Duodenal mucosa (tissue), 2 donors: ENCODE measurements at regions not wholly inside any gene's neighbourhood (a gene's known extent, or its start where the extent isn't known, plus 50 kb on each side); places are given as distances from the start of the nearest gene placed in this dataset.
A peak's percentile ranks its signal among the peaks of the same experiment; 100 is the strongest.

ENCODE experiments used
- H3K27ac ChIP-seq: one replicate; pipeline ENCODE4 v1.7.0; 2013; ENCODE audit warnings: low read depth, low read length
- H3K27me3 ChIP-seq, 2 donors: one replicate each; pipeline ENCODE4 v1.7.0; 2013; ENCODE audit warnings: low read length in 2 of 2, control low read depth in 1 of 2; ENCODE audit not compliant: insufficient read depth in 2 of 2, control insufficient read depth in 1 of 2
- H3K36me3 ChIP-seq, 2 donors: one replicate each; pipeline ENCODE4 v1.7.0; 2013; ENCODE audit warnings: low read length in 2 of 2, control low read depth in 1 of 2; ENCODE audit not compliant: insufficient read depth in 2 of 2, control insufficient read depth in 1 of 2
- H3K4me1 ChIP-seq, 2 donors: one replicate each; pipeline ENCODE4 v1.7.0; 2013; ENCODE audit warnings: low read length in 2 of 2, control low read depth in 1 of 2; ENCODE audit not compliant: insufficient read depth in 2 of 2, control insufficient read depth in 1 of 2
- H3K4me3 ChIP-seq, 2 donors: one replicate each; pipeline ENCODE4 v1.7.0; 2013; ENCODE audit warnings: low read length in 2 of 2, low read depth in 1 of 2
- H3K9ac ChIP-seq, 2 donors: one replicate each; pipeline ENCODE4 v1.7.0; 2013; ENCODE audit warnings: low read length in 2 of 2, low read depth in 1 of 2
- H3K9me3 ChIP-seq, 2 donors: one replicate each; pipeline ENCODE4 v1.7.0; 2013; ENCODE audit warnings: low read length in 2 of 2, control low read depth in 1 of 2; ENCODE audit not compliant: control insufficient read depth in 1 of 2

- Histone ChIP-seq H3K27ac (peak overlapping the region; percentile 32), H3K4me3 (peak overlapping the region in 1 of 2 donors; percentile 32), H3K27me3 (no peaks in the 10 kb centered on the region), H3K36me3 (no peaks in the 10 kb centered on the region), H3K9me3 (peaks cover 7 to 10% of the 10 kb centered on the region in 2 donors), H3K4me1 (no peaks in the 10 kb centered on the region), H3K9ac (no peak overlapping the region)
Observed at GRCh38 chr9:129352146-129352865, 174.2 kb upstream of the IER5L start.

DNA sequence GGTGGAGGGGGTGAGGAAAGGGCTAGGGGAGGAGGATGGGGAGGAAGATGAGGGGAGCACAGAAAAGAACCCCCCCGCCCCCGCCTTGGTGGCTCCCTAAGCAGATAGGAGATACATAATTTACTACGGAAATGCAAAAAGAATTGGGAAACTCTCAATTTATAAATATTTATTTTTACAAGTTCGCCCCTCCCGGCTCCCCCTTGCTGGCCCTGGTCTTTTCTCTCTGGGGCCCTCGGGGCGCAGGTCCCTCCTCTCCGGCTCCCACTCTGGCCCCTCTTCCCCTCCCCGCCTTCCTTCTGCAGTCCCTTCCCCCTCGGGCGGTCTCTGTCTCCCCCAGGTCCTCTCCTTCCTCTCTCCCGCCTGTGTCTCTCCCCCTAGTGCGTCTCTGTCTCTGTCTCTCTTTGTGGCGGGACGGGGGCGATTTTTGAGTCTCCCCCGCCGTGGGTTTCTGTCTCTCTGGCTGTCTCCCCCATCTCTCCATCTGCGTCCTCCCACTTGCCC, 173.6 kb upstream of the IER5L start:
- H3K4me3 ChIP-seq, result peak overlapping the region in 1 of 2 donors; percentile 32
- H3K9me3 ChIP-seq, result peaks cover 7 to 10% of the 10 kb centered on the region in 2 donors
- H3K4me1 ChIP-seq, result no peaks in the 10 kb centered on the region
- no peak overlapping the region for H3K27ac ChIP-seq
- no peaks in the 10 kb centered on the region for H3K27me3 ChIP-seq
- H3K36me3 ChIP-seq, result no peaks in the 10 kb centered on the region
- H3K9ac ChIP-seq, result no peak overlapping the region

- Histone ChIP-seq H3K27ac (peak overlapping the region; percentile 3), H3K36me3 (no peaks in the 10 kb centered on the region), H3K27me3 (no peaks in the 10 kb centered on the region)
Observed at GRCh38 chr9:129351058-129351641, 173.1 kb upstream of the IER5L start.

DNA sequence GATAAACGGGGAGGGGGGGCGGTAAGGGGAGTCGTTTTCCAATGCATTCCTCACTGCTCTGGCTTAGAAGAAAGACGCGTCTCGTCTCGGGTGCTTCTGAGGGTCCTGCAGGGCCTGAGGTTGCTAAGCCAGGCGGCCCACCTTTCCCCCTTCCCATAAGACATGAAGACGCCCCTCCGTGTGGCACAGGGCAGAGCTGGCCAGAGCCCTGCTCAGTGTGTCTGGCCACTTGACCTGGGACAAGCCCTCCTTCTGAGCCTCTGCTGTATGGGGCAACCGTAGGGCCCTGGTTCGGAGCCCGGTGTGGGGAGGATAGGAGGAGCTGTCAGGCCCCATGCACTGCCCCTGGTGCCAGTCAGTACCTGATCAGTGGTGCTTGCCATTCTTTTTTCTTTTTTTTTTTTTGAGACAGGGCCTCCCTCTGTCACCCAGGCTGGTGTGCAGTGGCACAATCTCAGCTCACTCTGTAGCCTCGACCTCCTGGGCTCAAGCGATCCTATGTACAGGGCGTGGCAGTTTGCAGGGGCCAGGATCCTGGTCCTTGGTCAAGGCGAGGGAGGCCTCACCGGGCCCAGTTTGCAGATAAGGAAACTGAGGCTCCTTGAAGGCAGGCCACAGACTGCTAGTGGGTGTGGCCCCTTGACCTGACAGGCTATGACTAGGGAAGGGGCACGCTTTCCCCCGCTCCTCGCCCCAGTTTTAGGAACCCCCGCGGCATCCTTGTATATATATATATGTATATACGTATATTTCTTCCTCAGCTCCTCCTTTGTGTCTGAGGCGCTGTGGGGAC, 172.3 kb upstream of the IER5L start:
- H3K27me3 ChIP-seq, result no peaks in the 10 kb centered on the region
- H3K36me3 ChIP-seq, result no peaks in the 10 kb centered on the region
- H3K9ac ChIP-seq, result no peak overlapping the region
- no peak overlapping the region for H3K27ac ChIP-seq
- H3K4me1 ChIP-seq, result no peaks in the 10 kb centered on the region
- no peak overlapping the region for H3K4me3 ChIP-seq
- peaks cover 3% of the 10 kb centered on the region in 2 donors for H3K9me3 ChIP-seq

More at GRCh38 chr9:129351058-129351641, 173.1 kb upstream of the IER5L start:
- H3K9ac ChIP-seq, result no peak overlapping the region
- no peaks in the 10 kb centered on the region for H3K4me1 ChIP-seq
- H3K4me3 ChIP-seq, result no peak overlapping the region
- H3K9me3 ChIP-seq, result peaks cover 7 to 10% of the 10 kb centered on the region in 2 donors

DNA sequence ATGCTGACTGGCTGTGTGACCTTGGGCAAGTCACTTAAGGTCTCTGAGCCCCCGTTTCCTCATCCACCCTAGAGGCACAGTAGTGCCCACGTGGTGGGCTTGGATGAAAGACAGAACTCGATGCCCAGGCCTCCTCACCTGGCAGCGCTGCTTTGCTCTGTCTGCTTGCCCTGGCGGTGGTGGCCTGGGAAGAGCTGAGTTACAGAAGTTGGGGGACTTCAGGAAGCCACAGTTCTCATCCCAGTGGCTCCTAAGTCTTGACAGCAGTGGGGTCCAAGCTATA, 171.5 kb upstream of the IER5L start:
- no peaks in the 10 kb centered on the region for H3K9me3 ChIP-seq
- no peaks in the 10 kb centered on the region for H3K36me3 ChIP-seq
- H3K4me3 ChIP-seq, result no peak overlapping the region
- no peaks in the 10 kb centered on the region for H3K4me1 ChIP-seq
- H3K27ac ChIP-seq, result no peak overlapping the region
- H3K9ac ChIP-seq, result no peak overlapping the region
- no peaks in the 10 kb centered on the region for H3K27me3 ChIP-seq

- Histone ChIP-seq H3K9ac (no peak overlapping the region), H3K4me3 (no peak overlapping the region), H3K36me3 (no peaks in the 10 kb centered on the region), H3K27me3 (no peaks in the 10 kb centered on the region), H3K27ac (no peak overlapping the region), H3K9me3 (no peaks in the 10 kb centered on the region), H3K4me1 (no peaks in the 10 kb centered on the region)
Observed at GRCh38 chr9:129348890-129349664, 171.0 kb upstream of the IER5L start.

DNA sequence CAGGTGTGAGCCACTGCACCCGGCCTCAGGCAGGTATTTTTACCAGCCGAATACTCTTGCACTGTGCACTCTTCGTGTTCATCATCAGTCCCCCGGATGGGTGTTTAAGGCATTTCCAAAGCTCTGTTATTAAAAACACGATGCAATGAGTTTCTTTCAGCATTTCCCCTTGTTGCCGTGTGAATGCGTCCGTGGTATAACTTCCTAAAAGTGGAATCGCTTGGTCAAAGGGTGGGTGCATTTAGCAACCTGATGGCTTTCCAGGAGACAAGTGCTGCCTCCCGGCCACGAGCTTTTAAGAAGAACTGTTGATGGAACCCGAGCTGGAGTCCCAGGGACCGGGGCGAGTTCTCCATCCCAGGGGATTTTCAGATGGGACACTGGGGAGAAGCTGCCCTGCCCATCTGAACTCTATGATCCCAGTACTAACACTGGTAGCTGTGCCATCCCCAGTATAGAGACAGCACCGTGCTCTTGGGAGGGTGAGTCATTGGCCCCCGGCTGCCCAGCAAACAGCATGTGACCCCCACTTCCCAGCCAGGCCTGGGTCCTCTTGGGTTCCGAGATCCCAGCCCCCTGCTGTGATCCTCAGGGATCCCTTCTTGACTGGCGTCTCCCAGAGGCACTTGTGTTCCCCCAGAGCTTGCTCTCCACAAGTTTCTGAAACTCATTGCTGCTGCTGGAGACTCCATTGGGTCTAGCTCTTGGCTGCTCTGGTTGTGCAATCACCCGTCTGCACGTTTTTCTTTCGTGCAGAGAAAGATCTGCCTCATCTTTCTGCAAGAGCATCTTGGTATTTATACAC, 169.5 kb upstream of the IER5L start:
- no peaks in the 10 kb centered on the region for H3K4me1 ChIP-seq
- H3K27ac ChIP-seq, result no peak overlapping the region

GRCh38 chr9:129346046-129346445, 168.0 kb upstream of the IER5L start:
- Histone ChIP-seq H3K4me3 (no peak overlapping the region), H3K9me3 (no peaks in the 10 kb centered on the region), H3K36me3 (no peaks in the 10 kb centered on the region), H3K9ac (no peak overlapping the region), H3K27ac (no peak overlapping the region), H3K4me1 (no peaks in the 10 kb centered on the region), H3K27me3 (no peaks in the 10 kb centered on the region)

More for the DNA sequence above, 169.5 kb upstream of the IER5L start:
- Histone ChIP-seq H3K4me3 (no peak overlapping the region), H3K9me3 (no peaks in the 10 kb centered on the region), H3K27me3 (no peaks in the 10 kb centered on the region), H3K9ac (no peak overlapping the region), H3K36me3 (no peaks in the 10 kb centered on the region)

DNA sequence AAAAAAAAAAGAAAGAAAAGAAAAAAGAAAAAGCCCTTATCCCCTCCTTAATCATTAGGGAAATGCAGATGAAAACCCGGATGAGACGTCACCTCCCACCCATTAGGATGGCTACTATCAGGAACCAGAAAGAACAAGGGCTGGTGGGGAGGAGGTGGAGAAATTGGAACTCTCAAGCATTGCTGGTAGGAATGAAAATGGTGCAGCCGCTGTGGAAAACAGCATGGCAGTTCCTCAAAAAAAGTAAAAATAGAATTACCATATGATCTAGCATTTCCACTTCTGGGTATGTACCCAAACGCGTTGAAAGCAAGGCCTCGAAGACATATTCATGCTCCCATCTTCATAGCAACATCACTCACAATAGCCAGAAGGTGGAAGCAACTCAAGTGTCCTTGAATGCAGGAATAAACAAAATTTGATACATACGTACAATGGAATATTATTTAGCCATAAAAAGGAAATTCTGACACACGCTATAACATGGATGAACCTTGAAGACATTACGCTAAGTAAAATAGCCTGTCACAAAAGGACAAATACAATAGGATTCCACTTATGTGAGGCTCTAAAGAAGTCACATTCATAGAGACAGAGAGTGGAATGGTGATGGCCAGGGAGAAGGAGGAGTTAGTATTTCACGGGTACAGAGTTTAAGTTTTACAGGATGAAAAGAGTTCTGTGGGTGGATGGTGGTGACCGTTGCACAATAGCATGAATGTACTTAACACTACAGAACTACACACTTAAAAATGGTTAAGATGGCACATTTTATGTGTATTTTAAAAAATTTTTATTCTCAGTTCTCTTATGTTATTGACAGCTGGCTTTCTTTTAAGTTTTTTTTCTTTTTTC, 166.8 kb upstream of the IER5L start:
- no peak overlapping the region for H3K27ac ChIP-seq
- H3K4me3 ChIP-seq, result no peak overlapping the region
- no peaks in the 10 kb centered on the region for H3K36me3 ChIP-seq
- H3K9me3 ChIP-seq, result no peaks in the 10 kb centered on the region
- no peak overlapping the region for H3K9ac ChIP-seq
- no peaks in the 10 kb centered on the region for H3K4me1 ChIP-seq
- no peaks in the 10 kb centered on the region for H3K27me3 ChIP-seq
